Psoas muscle (tissue), 7 donors: ENCODE measurements at regions not wholly inside any gene's neighbourhood (a gene's known extent, or its start where the extent isn't known, plus 50 kb on each side); places are given as distances from the start of the nearest gene placed in this dataset.

Source experiments
- ATAC-seq, 4 donors: fragments of 200-7000 bp; cut with Tn5 transposase; one replicate each; pipeline ENCODE4 v1.9.1; 2020; ENCODE audit warnings: moderate library complexity in 3 of 4, mild to moderate bottlenecking in 2 of 4
- DNase-seq, 2 donors: peaks; one replicate each; pipeline ENCODE4 v3.0.0-alpha.2; 2020
- H3K27ac ChIP-seq: fragments of 200-600 bp; one replicate; pipeline ENCODE4 v1.8.0; 2022
- H3K27me3 ChIP-seq, 3 donors: fragments of 200-600 bp in 1 of 3; one replicate each; pipeline versions ENCODE4 v1.6.1 to v1.8.0; 2013 to 2022; ENCODE audit warnings: low read length in 2 of 3, mild to moderate bottlenecking in 2 of 3, moderate library complexity in 1 of 3; ENCODE audit not compliant: insufficient read depth in 3 of 3
- H3K36me3 ChIP-seq, 2 donors: fragments of 200-600 bp in 1 of 2; one replicate each; pipeline versions ENCODE4 v1.6.1 to v1.8.0; 2013 to 2022; ENCODE audit warnings: low read depth in 1 of 2, mild to moderate bottlenecking in 1 of 2, moderate library complexity in 1 of 2; ENCODE audit not compliant: insufficient read depth in 1 of 2
- H3K4me1 ChIP-seq: fragments of 200-600 bp; one replicate; pipeline ENCODE4 v1.8.0; 2022
- H3K4me3 ChIP-seq: fragments of 200-600 bp; one replicate; pipeline ENCODE4 v1.8.0; 2022; ENCODE audit warnings: mild to moderate bottlenecking
- H3K9me3 ChIP-seq: fragments of 200-600 bp; one replicate; pipeline ENCODE4 v1.8.0; 2022
- CTCF ChIP-seq: fragments of 200-600 bp; IDR thresholded peaks from one replicate; pipeline ENCODE4 v1.8.0; 2022; ENCODE audit warnings: antibody characterized with exemption
- WGBS, 3 donors: extraction: QIAGEN DNeasy Blood & Tissue Kit; methylation state at CpG; one replicate each; pipeline versions ENCODE4 v1.1.6 to v1.1.7; 2013; 5-methylcytosine and 5-hydroxymethylcytosine counted together
- intact Hi-C, 2 donors: fragments of 100-400 bp; cut with DNase I; formaldehyde crosslinking; loops; one replicate each; pipeline versions ENCODE4 v1.11.0 to v1.14.2; 2022
- donor health status: healthy with polysubstance abuse.
- donor health status: DM: no; HTN: no; CAD: no; lungs with moderate emphysema.
- donor health status: Bipolar disorder and iron deficiency.
- donor health status: healthy.
- donor health status: DM: yes; HTN: yes; CAD: no.
- donor health status: DM: no; HTN: no; CAD: no.
- donor health status: DM: yes; HTN: yes; CAD: no.

- Histone ChIP-seq H3K9me3 (no peaks in the 10 kb centered on the region), H3K4me1 (no peaks in the 10 kb centered on the region), H3K4me3 (no peak overlapping the region), H3K27ac (no peak overlapping the region), H3K27me3 (no peaks in the 10 kb centered on the region), H3K36me3 (no peaks in the 10 kb centered on the region)
- 77 to 79% (median 79%) methylated on average over 1 of the region's 1 CpG for WGBS, 3 donors
- no peak for TF ChIP-seq CTCF
- intact Hi-C loops = no loop called here
- DNase-seq (no peak), ATAC-seq (no peak)
Observed at GRCh38 chr2:75360945-75361344, 161.6 kb upstream of the TACR1 start.

DNA sequence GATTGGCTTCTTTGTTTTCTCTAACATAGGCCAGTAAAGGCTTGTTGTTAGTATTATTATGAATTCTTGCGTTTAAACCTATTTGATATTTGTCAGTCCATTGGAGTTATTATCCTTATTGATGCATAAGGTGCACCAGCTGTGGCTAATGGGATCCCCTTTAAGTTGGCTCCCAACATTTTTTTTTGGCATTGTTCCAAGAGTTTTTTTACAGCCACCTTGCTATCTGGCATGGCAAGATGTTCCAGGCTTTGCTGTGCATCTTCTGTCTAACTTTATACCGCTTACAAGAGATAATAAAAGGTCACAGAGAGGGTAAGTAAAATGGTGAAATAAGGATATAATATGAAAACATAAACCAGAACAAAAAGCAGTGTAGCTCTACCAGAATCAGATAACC is 157.5 kb upstream of the TACR1 start:
- no peaks in the 10 kb centered on the region for H3K4me1 ChIP-seq
- no peak overlapping the region for H3K4me3 ChIP-seq
- ATAC-seq (no peak), DNase-seq (no peak)
- WGBS, 3 donors = 44 to 90% (median 58%) methylated on average over 2 of the region's 2 CpGs
- H3K9me3 ChIP-seq = no peaks in the 10 kb centered on the region
- H3K27ac ChIP-seq = no peak overlapping the region
- H3K27me3 ChIP-seq = no peaks in the 10 kb centered on the region
- intact Hi-C loops = no loop called here
- no peak for TF ChIP-seq CTCF
- no peaks in the 10 kb centered on the region for H3K36me3 ChIP-seq

DNA sequence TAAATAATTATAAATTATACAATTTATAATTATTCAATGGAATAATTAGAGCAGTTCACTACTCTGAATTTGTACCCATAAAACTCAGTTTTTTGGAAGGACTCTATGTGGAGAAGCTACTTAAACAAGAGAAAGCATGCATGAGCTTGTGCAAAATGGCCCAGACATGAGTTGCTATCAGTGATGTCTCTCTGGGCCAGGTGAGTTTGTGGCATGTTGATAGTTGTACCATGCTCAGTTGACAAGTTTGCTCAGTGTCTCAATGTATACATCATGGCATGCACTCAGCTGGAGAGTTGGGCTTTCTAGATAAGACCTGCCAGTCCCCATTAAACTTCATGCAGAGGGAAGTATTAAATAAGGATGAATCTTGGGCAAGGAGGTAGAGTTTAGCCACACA is 153.8 kb upstream of the TACR1 start:
- intact Hi-C loops = no loop called here
- Histone ChIP-seq H3K4me3 (no peak overlapping the region), H3K27me3 (no peaks in the 10 kb centered on the region), H3K27ac (no peak overlapping the region), H3K9me3 (no peaks in the 10 kb centered on the region), H3K36me3 (no peaks in the 10 kb centered on the region), H3K4me1 (no peaks in the 10 kb centered on the region)
- DNase-seq (no peak), ATAC-seq (no peak)
- no peak for TF ChIP-seq CTCF

GRCh38 chr2:75348307-75348706 is 149.0 kb upstream of the TACR1 start:
- WGBS, 3 donors = 68 to 75% (median 70%) methylated on average over 1 of the region's 1 CpG
- no peak for DNase-seq

More at GRCh38 chr2:75348307-75348706, 149.0 kb upstream of the TACR1 start:
- Histone ChIP-seq H3K9me3 (no peaks in the 10 kb centered on the region), H3K27me3 (no peaks in the 10 kb centered on the region), H3K4me1 (no peaks in the 10 kb centered on the region), H3K4me3 (no peak overlapping the region), H3K36me3 (no peaks in the 10 kb centered on the region), H3K27ac (no peak overlapping the region)
- intact Hi-C loops = no loop called here
- no peak for TF ChIP-seq CTCF
- ATAC-seq = no peak
